ENCODE measurements at regions not wholly inside any gene's neighbourhood (a gene's known extent, or its start where the extent isn't known, plus 50 kb on each side); places are given as distances from the start of the nearest gene placed in this dataset.

GRCh38 chr1:38464071-38464661 is 395.4 kb downstream of the RRAGC start:
- no peak for DNase-seq (ENCODE audit: low read depth in 2 of 2)

GRCh38 chr1:38463074-38463473 is 396.5 kb downstream of the RRAGC start:
- no peak for DNase-seq (ENCODE audit: low read depth in 2 of 2)

- DNase-seq (ENCODE audit: low read depth in 2 of 2), result no peak
These were observed 403.1 kb downstream of the RRAGC start for GRCh38 chr1:38456531-38456876.

- DNase-seq (ENCODE audit: low read depth in 2 of 2), result no peak
These were observed 403.6 kb downstream of the RRAGC start for GRCh38 chr1:38455829-38456530.

GRCh38 chr1:38454749-38455441 is 404.7 kb downstream of the RRAGC start:
- DNase-seq (ENCODE audit: low read depth in 2 of 2), result no peak

GRCh38 chr1:38454236-38454635 is 405.3 kb downstream of the RRAGC start:
- no peak for DNase-seq (ENCODE audit: low read depth in 2 of 2)

- no peak for DNase-seq (ENCODE audit: low read depth in 2 of 2)
These were observed 405.7 kb upstream of the POU3F1 start for GRCh38 chr1:38452246-38452645.

GRCh38 chr1:38451541-38451993 is 405.0 kb upstream of the POU3F1 start:
- peak; percentile 31 to 35 for DNase-seq (ENCODE audit: low read depth in 2 of 2)

- no peak for DNase-seq (ENCODE audit: low read depth in 2 of 2)
These were observed 402.3 kb upstream of the POU3F1 start for GRCh38 chr1:38448893-38449292.

- DNase-seq (ENCODE audit: low read depth in 2 of 2), result no peak
These were observed 400.3 kb upstream of the POU3F1 start for GRCh38 chr1:38446936-38447335.

GRCh38 chr1:38444770-38445442 is 398.3 kb upstream of the POU3F1 start:
- no peak for DNase-seq (ENCODE audit: low read depth in 2 of 2)

GRCh38 chr1:38444311-38444710 is 397.7 kb upstream of the POU3F1 start:
- DNase-seq (ENCODE audit: low read depth in 2 of 2), result peak; percentile 90 to 91

GRCh38 chr1:38440402-38440801 is 393.8 kb upstream of the POU3F1 start:
- no peak for DNase-seq (ENCODE audit: low read depth in 2 of 2)

- DNase-seq (ENCODE audit: low read depth in 2 of 2), result no peak
These were observed 390.2 kb upstream of the POU3F1 start for GRCh38 chr1:38436749-38437148.

GRCh38 chr1:38436006-38436405 is 389.4 kb upstream of the POU3F1 start:
- no peak for DNase-seq (ENCODE audit: low read depth in 2 of 2)

- DNase-seq (ENCODE audit: low read depth in 2 of 2), result no peak
These were observed 386.6 kb upstream of the POU3F1 start for GRCh38 chr1:38433084-38433722.

GRCh38 chr1:38431535-38432376 is 385.2 kb upstream of the POU3F1 start:
- no peak for DNase-seq (ENCODE audit: low read depth in 2 of 2)

- no peak for DNase-seq (ENCODE audit: low read depth in 2 of 2)
These were observed 384.4 kb upstream of the POU3F1 start for GRCh38 chr1:38430949-38431348.

- DNase-seq (ENCODE audit: low read depth in 2 of 2), result no peak
These were observed 378.1 kb upstream of the POU3F1 start for GRCh38 chr1:38424677-38425076.

- DNase-seq (ENCODE audit: low read depth in 2 of 2), result no peak
These were observed 374.1 kb upstream of the POU3F1 start for GRCh38 chr1:38420666-38421065.
